ENCODE measurements at regions not wholly inside any gene's neighbourhood (a gene's known extent, or its start where the extent isn't known, plus 50 kb on each side); places are given as distances from the start of the nearest gene placed in this dataset.

DNA sequence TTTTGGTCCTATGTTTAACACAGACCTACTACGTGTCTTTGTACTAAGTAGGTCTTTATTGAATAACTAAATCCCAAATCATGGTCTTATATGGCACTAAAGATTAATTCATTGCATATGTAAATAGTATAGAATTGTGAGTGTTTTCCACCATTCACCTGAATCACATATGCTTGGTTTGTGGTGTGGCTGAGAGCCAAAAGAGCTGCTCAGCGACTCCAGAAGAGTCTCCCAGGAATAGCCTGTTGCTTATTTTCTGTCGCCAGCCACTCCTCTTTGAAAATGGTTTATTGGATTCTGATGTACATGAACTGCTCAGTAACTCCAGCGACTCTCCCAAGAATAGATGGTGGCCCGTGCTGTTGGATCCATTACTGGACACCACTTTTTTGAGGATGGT is 184.5 kb downstream of the CLCN4 start:
- no peak overlapping the region for H3K4me3 ChIP-seq
- no peak for TF ChIP-seq POLR2A (IDR thresholded peaks at IDR 0.05)
- TF ChIP-seq, protein P1, sequence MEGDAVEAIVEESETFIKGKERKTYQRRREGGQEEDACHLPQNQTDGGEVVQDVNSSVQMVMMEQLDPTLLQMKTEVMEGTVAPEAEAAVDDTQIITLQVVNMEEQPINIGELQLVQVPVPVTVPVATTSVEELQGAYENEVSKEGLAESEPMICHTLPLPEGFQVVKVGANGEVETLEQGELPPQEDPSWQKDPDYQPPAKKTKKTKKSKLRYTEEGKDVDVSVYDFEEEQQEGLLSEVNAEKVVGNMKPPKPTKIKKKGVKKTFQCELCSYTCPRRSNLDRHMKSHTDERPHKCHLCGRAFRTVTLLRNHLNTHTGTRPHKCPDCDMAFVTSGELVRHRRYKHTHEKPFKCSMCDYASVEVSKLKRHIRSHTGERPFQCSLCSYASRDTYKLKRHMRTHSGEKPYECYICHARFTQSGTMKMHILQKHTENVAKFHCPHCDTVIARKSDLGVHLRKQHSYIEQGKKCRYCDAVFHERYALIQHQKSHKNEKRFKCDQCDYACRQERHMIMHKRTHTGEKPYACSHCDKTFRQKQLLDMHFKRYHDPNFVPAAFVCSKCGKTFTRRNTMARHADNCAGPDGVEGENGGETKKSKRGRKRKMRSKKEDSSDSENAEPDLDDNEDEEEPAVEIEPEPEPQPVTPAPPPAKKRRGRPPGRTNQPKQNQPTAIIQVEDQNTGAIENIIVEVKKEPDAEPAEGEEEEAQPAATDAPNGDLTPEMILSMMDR (IDR thresholded peaks at IDR 0.05) = no peak
- no peak for TF ChIP-seq POLR2AphosphoS5 (IDR thresholded peaks at IDR 0.05)
- no peak for TF ChIP-seq EP300 (IDR thresholded peaks at IDR 0.05)
- intact Hi-C loops (cut with DNase I; ENCODE audit: low total_unique reads) = no loop called here
- no peaks in the 10 kb centered on the region for H3K36me3 ChIP-seq
- no peak for DNase-seq
- H3K4me1 ChIP-seq = no peaks in the 10 kb centered on the region
- peaks cover 0 to 6% (median 0%) of the 10 kb centered on the region in 4 donors for H3K9me3 ChIP-seq
- H3K27ac ChIP-seq = no peak overlapping the region
- WGBS, 5 donors = 66 to 87% (median 71%) methylated on average over 5 of the region's 5 CpGs
- no peaks in the 10 kb centered on the region for H3K27me3 ChIP-seq

DNA sequence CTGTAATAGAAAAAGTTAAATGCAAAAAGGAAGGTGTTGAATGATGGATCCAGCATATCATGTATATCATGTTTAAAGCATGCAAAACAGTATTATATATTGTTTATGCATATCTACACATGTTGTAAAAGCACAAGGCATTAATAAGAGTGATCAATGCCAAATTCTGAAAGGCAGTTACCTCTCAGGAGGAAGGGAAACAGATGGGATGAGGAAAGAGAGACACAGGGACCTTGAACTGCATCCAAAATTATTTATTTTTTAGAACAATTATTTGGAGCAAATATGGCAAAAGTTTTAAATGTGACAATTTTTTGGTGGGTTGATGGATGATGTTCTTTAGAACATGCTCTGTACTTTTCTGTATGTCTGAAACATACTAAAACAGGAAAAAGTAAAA is 193.4 kb downstream of the CLCN4 start:
- Histone ChIP-seq H3K4me1 (no peaks in the 10 kb centered on the region), H3K36me3 (no peaks in the 10 kb centered on the region), H3K27me3 (no peaks in the 10 kb centered on the region), H3K4me3 (no peak overlapping the region), H3K9me3 (peaks cover 0 to 12% (median 0%) of the 10 kb centered on the region in 4 donors), H3K27ac (no peak overlapping the region)
- TF ChIP-seq EP300 (IDR thresholded peaks at IDR 0.05) (no peak), POLR2AphosphoS5 (IDR thresholded peaks at IDR 0.05) (no peak), POLR2A (IDR thresholded peaks at IDR 0.05) (no peak)
- TF ChIP-seq, protein P1 (IDR thresholded peaks at IDR 0.05) = no peak
- DNase-seq = no peak
- intact Hi-C loops (cut with DNase I; ENCODE audit: low total_unique reads) = no loop called here

DNA sequence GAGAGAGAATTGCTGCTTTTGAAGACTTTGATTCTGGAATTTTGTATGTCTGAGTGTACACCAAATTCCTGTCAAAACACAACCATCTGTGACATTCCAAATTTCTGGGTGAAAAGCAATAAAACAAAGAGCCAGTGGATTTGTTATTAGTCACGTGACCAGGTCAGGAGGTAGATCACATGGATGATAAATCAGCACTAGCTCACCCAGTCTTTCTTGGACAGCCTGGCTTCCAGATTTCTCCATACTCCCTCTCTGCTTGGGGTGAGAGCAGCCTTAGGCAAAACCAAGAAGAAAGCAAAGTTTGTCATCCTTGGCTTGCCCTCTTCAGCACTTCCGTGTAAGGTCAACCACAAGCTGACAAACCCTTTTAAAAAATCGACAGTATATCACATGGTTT is 194.2 kb downstream of the CLCN4 start:
- Histone ChIP-seq H3K9me3 (peaks cover 0 to 12% (median 0%) of the 10 kb centered on the region in 4 donors), H3K36me3 (no peaks in the 10 kb centered on the region), H3K4me1 (no peaks in the 10 kb centered on the region), H3K27me3 (no peaks in the 10 kb centered on the region), H3K4me3 (no peak overlapping the region), H3K27ac (no peak overlapping the region)
- no peak for DNase-seq
- intact Hi-C loops (cut with DNase I; ENCODE audit: low total_unique reads) = no loop called here
- 47 to 62% (median 52%) methylated on average over 3 of the region's 3 CpGs for WGBS, 5 donors
- no peak for TF ChIP-seq POLR2A (IDR thresholded peaks at IDR 0.05)
- TF ChIP-seq, protein P1 (IDR thresholded peaks at IDR 0.05) = no peak
- no peak for TF ChIP-seq EP300 (IDR thresholded peaks at IDR 0.05)
- no peak for TF ChIP-seq POLR2AphosphoS5 (IDR thresholded peaks at IDR 0.05)

DNA sequence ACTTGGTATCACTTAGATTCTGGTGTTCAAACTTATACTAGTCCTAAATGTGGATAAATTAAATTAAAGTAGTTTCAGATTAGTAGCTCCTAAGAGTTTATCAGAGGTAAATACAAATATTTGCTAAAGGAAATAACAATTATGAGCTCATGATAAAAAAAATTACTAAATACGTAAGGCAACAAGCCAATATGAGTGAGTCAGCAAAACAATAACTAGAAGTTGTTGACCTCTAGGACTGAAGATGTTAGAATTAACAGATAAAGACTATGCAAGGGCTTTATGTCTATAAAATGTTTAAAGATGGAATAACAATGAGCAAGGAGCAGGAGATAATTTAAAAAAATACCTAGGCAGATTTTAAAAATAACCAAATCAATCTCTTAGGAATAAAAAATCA is 195.8 kb downstream of the CLCN4 start:
- Histone ChIP-seq H3K4me1 (no peaks in the 10 kb centered on the region), H3K36me3 (no peaks in the 10 kb centered on the region)
- intact Hi-C loops (cut with DNase I; ENCODE audit: low total_unique reads) = no loop called here

More for the DNA sequence above, 195.8 kb downstream of the CLCN4 start:
- no peak for TF ChIP-seq EP300 (IDR thresholded peaks at IDR 0.05)
- TF ChIP-seq POLR2A (IDR thresholded peaks at IDR 0.05) = no peak
- no peak for TF ChIP-seq POLR2AphosphoS5 (IDR thresholded peaks at IDR 0.05)
- TF ChIP-seq, protein P1 (IDR thresholded peaks at IDR 0.05) = no peak
- no peaks in the 10 kb centered on the region for H3K9me3 ChIP-seq
- WGBS, 5 donors = 46 to 59% (median 57%) methylated on average over 1 of the region's 1 CpG
- no peak overlapping the region for H3K4me3 ChIP-seq
- no peak overlapping the region for H3K27ac ChIP-seq
- no peaks in the 10 kb centered on the region for H3K27me3 ChIP-seq
- DNase-seq = no peak
